ENCODE measurements at regions not wholly inside any gene's neighbourhood (a gene's known extent, or its start where the extent isn't known, plus 50 kb on each side); places are given as distances from the start of the nearest gene placed in this dataset.

- Histone ChIP-seq H3K4me1 (ENCODE audit: insufficient read depth, low read length, poor library complexity, severe bottlenecking) (no peaks in the 10 kb centered on the region), H3K36me3 (ENCODE audit: insufficient read depth, low read length, poor library complexity, severe bottlenecking) (no peaks in the 10 kb centered on the region), H3K4me3 (ENCODE audit: low read depth, low read length, poor library complexity, severe bottlenecking) (no peak overlapping the region), H3K9me3 (ENCODE audit: low read depth, low read length, poor library complexity, severe bottlenecking) (no peaks in the 10 kb centered on the region), H3K27ac (ENCODE audit: low read depth, low read length, poor library complexity, severe bottlenecking) (no peak overlapping the region), H3K27me3 (replicated peaks; ENCODE audit: insufficient read depth, low read depth, low read length, poor library complexity) (peaks cover 9% of the 10 kb centered on the region)
- BruUV-seq (replicated peaks) = no TSS peak
- TF ChIP-seq CTCF (conservative IDR thresholded peaks at IDR 0.05; ENCODE audit: low read depth, low read length) = no peak
- no peak for TF ChIP-seq EZH2 (IDR thresholded peaks at IDR 0.05; ENCODE audit: borderline replicate concordance, low read depth, low read length, poor library complexity, severe bottlenecking)
- intact Hi-C loops (cut with micrococcal nuclease; ENCODE audit: unreplicated experiment) = no loop called here
- POLR2A ChIA-PET (ENCODE audit: low non-redundant PET) = no interaction called here
- DNase-seq (ENCODE audit: low spot score) = no peak
- CTCF ChIA-PET = no interaction called here
Measured at GRCh38 chr17:12429116-12429515, 236.6 kb upstream of the MYOCD start.

- Histone ChIP-seq H3K4me1 (ENCODE audit: insufficient read depth, low read length, poor library complexity, severe bottlenecking) (no peaks in the 10 kb centered on the region), H3K9me3 (ENCODE audit: low read depth, low read length, poor library complexity, severe bottlenecking) (no peaks in the 10 kb centered on the region), H3K36me3 (ENCODE audit: insufficient read depth, low read length, poor library complexity, severe bottlenecking) (no peaks in the 10 kb centered on the region), H3K27me3 (replicated peaks; ENCODE audit: insufficient read depth, low read depth, low read length, poor library complexity) (peaks cover 9% of the 10 kb centered on the region), H3K27ac (ENCODE audit: low read depth, low read length, poor library complexity, severe bottlenecking) (no peak overlapping the region), H3K4me3 (ENCODE audit: low read depth, low read length, poor library complexity, severe bottlenecking) (no peak overlapping the region)
- ChIA-PET POLR2A (ENCODE audit: low non-redundant PET) (no interaction called here), CTCF (no interaction called here)
- BruUV-seq (replicated peaks) = no TSS peak
- intact Hi-C loops (cut with micrococcal nuclease; ENCODE audit: unreplicated experiment) = no loop called here
- DNase-seq (ENCODE audit: low spot score) = no peak
- TF ChIP-seq CTCF (conservative IDR thresholded peaks at IDR 0.05; ENCODE audit: low read depth, low read length) = no peak
- TF ChIP-seq EZH2 (IDR thresholded peaks at IDR 0.05; ENCODE audit: borderline replicate concordance, low read depth, low read length, poor library complexity, severe bottlenecking) = no peak
Measured at GRCh38 chr17:12431188-12431587, 234.5 kb upstream of the MYOCD start.

GRCh38 chr17:12438212-12438611 lies 227.5 kb upstream of the MYOCD start:
- no peaks in the 10 kb centered on the region for H3K27me3 ChIP-seq (replicated peaks; ENCODE audit: insufficient read depth, low read depth, low read length, poor library complexity)
- ChIA-PET POLR2A (ENCODE audit: low non-redundant PET) (no interaction called here), CTCF (no interaction called here)
- intact Hi-C loops (cut with micrococcal nuclease; ENCODE audit: unreplicated experiment) = no loop called here
- BruUV-seq (replicated peaks) = no TSS peak
- no peaks in the 10 kb centered on the region for H3K9me3 ChIP-seq (ENCODE audit: low read depth, low read length, poor library complexity, severe bottlenecking)
- H3K4me3 ChIP-seq (ENCODE audit: low read depth, low read length, poor library complexity, severe bottlenecking) = no peak overlapping the region
- H3K36me3 ChIP-seq (ENCODE audit: insufficient read depth, low read length, poor library complexity, severe bottlenecking) = no peaks in the 10 kb centered on the region
- H3K27ac ChIP-seq (ENCODE audit: low read depth, low read length, poor library complexity, severe bottlenecking) = no peak overlapping the region
- DNase-seq (ENCODE audit: low spot score) = no peak
- TF ChIP-seq CTCF (conservative IDR thresholded peaks at IDR 0.05; ENCODE audit: low read depth, low read length) = no peak
- TF ChIP-seq EZH2 (IDR thresholded peaks at IDR 0.05; ENCODE audit: borderline replicate concordance, low read depth, low read length, poor library complexity, severe bottlenecking) = no peak
- no peaks in the 10 kb centered on the region for H3K4me1 ChIP-seq (ENCODE audit: insufficient read depth, low read length, poor library complexity, severe bottlenecking)
